Lung microvascular endothelial cell (primary cell): ENCODE measurements at regions not wholly inside any gene's neighbourhood (a gene's known extent, or its start where the extent isn't known, plus 50 kb on each side); places are given as distances from the start of the nearest gene placed in this dataset.
A peak's percentile ranks its signal among the peaks of the same experiment; 100 is the strongest.

ENCODE experiments used
- DNase-seq, 2 donors: peaks; one replicate each; pipeline versions ENCODE4 v3.0.0 to v3.0.0-alpha.2; 2010; ENCODE audit warnings: low read depth in 2 of 2

DNA sequence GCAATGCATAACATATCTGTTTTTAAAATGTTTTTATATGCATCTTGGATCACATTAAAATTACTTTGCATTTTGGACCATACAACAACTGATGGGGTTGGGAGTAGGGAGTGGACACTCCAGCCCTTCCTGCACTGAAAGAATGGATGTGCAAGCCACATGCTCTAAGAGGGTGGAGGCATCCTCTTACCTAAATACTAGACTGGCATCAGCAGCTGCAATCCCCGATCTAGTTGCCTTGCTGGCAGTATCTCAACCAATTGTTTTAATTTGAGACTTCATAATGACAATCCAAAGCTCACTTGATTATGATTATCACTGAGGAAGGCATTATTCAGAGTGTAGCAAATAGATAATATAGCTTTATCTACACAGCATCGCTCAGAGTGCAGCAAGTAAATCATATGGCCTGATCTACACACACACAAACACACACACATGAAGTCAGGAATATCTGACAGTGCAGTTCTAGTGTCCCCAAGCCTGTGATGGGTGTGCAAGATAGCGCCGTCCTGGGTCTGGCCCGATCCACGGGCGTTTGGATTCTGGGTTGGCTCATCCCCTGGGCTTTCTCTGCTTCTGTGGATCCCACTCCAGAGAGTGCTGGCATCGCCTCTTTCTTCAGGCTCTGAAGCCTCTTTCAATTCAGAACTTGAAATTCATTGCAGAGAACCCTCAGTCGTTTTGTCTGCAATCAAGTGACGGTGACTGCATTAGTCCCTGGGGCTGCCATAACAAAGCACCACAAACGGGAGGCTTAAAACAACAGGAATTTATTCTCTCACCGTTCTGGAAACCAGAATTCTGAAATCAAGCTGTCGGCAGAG lies 181.3 kb downstream of the ETS2 start:
- no peak for DNase-seq

DNA sequence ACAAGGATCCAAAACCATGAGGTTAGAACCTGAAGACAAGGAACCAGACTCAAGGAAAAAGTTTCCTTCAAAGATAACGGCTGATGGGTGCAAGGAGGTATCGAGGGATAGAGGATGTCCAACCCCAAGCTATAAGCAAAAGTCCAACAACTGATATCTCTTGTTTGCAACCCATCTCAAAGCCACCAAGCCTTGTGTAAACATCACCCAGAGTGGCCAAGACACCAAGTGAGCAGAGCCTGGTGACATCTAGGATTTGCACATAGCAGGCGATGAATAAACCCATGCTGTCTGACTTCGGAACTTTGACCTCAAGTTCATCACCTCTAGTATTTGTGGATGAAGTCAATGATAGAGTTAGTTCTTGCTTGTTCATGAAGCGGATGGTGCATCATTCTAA lies 180.7 kb downstream of the ETS2 start:
- DNase-seq: no peak

DNA sequence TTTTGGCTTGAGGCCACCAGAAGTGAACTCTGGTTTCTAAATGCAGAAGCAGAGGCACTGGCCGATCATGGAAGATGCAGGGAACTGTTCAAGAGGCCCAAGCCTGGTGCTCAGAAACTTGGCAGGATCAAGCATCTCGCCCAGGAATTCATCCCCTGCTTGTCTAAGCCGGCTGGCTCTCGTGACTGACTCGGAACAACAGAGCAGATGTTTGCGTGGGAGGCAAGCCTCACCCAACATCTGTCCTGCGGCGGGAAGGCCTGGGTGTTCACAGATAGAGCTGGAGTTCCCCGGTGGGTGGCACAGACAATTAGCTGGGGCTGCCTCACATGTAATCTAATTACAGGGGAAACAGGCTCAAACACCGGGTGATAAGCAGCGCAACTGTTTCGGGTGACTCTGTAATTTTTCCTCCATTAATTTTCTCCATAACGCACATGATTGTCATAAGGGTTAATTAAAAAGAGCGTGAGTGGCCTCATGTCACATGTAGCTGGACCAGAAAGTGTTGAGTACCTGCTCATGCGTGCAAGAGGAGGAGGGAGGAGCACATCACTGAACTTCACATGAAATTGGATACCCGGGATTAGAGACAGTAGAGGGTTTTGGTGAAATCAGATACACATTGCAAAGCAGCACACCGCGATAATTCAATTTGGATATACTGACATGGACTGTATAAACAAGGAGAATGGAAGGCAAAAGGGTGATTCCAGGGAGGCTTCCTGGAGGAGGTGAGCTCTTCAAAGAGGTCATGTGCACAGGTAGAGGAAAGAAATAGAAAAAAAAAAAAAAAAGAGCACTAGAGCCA lies 180.0 kb downstream of the ETS2 start:
- DNase-seq: peak; percentile 21 to 52

- DNase-seq: peak; percentile 70 to 84
Measured at GRCh38 chr21:38984982-38985567, 179.3 kb downstream of the ETS2 start.

GRCh38 chr21:38984568-38984967 lies 178.8 kb downstream of the ETS2 start:
- DNase-seq: no peak

DNA sequence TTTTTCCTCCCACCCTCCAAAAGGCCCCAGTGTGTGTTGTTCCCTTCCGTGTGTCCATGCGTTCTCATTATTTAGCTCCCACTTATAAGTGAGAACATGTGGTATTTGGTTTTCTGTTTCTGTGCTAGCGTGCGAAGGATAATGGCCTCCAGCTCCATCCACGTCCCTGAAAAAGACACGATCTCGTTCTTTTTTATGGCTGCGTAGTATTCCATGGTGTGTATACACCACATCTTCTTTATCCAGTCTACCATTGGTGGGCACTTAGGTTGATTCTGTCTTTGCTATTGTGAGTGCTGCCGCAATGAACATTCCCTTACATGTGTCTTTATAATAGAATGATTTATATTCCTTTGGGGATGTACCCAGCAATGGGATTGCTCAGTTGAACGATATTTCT lies 177.8 kb downstream of the ETS2 start:
- no peak for DNase-seq

GRCh38 chr21:38982804-38983203 lies 177.1 kb downstream of the ETS2 start:
- DNase-seq: no peak

GRCh38 chr21:38982096-38982495 lies 176.4 kb downstream of the ETS2 start:
- no peak for DNase-seq

DNA sequence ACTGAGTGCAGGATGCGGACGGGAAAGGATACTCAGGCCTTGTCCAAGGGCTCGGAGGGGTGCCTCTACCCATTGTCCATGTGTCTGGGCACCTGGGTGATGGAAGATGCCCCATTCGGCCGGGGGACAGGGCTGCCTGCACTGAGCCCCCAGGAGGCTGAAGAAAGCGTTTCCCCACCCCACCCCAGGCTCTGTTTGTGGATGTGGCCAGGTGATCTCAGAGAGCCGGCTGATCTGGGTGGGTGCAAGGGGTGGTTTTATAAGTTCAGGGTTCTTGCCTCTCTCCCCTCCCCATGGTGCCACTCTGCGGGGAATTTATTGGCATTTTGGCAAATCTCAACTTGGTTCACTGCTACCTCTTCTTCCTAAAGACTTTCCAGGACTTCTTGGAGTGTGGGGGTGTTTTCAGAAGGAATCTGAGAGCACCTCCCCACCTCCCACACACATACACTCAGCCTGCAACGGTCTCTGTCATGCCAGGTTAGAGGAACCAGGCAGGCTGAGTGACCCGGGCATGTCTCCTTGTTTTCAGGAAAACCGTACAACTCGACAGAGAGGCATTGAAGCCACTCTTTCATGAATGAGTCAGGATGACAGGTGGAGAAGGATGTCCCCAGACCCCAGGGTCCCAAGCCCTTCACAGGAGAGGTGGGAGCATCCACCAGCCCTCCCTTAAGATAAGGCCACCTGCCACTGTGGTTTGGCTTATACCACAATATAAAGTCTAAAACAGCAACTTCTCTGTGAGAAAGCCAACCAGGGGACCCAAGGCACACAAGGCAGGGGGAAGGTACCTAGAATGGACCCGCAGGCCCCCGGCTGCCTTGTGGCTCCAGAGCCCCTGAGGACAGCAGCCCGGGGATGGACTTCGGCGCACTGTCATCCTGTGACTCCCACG lies 174.9 kb downstream of the ETS2 start:
- DNase-seq: no peak

DNA sequence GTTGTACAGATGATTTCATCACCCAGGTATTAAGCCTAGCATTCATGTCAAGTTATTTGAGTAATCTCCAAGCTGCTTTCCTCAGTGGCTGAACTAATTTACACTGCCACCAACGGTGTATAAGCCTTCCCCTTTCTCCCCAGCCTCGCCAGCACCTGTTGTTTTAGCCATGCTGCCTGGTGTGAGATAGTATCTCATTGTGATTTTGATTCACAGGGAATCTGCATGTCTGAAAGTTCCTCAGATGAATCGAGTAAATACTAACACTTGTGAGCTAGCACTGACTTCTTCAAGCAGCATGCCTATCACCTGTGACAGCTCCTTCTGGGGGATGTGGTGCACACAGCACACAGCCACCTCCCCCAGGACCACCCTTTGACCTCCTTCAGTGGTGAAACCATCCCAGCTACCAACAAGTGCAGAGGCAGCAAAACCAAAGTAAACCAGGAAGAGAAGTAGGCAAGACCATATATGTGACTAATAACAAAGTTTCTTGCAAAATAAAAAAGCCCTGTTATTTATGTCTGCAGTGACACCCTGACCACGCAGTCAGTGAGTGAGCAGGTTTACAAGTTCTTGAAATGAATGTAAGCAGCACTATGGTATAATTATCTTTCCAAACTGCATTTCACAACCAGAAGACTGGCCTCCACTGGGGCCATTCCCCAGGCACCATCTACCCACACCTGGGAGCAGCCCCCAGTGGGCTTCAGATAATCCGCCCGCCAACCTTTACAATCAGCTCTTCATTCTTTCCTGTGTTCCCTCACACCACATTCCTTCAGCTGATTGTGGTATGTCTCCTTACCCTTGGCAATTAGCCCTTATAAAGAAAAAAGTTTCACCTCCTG lies 173.8 kb downstream of the ETS2 start:
- DNase-seq: no peak

DNA sequence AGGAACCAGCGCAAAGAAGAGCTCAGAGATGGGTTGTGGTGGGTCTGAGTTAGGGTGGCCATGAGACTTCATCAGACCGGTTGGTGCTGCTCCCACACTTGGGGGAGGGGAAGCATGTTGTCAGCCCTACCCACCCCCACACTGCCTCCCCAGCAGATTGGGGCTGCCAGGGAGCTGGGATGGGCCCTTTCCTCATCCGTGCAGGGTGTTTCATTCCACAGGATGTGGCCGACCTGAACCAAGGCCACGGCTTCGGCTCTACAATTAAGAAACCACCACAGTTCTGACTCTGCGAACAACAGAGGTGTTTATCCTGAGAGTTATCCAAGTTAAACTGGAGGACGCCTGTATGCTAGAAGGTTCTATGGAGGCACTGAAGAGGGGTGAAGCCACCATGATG lies 171.2 kb downstream of the ETS2 start:
- no peak for DNase-seq

GRCh38 chr21:38973552-38973951 lies 167.8 kb downstream of the ETS2 start:
- no peak for DNase-seq

DNA sequence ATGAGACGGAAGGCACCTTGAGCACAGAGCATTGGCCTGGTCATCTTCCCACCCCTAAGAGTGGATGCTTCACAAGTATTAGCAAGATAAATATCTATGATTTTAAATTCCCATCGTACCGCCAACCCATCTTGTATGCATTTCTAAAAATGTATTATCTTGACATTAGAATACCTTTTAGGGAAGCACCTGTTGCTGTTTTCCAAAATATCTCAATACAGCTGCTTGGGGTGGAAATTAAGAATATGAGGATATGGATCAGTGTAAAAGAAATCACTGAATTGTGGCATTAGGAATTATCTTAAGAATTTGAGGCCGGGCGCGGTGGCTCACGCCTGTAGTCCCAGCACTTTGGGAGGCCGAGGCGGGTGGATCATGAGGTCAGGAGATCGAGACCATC lies 166.3 kb downstream of the ETS2 start:
- no peak for DNase-seq

GRCh38 chr21:38970765-38971164 lies 165.0 kb downstream of the ETS2 start:
- DNase-seq: peak; percentile 29 to 57

GRCh38 chr21:38968887-38969543 lies 163.3 kb downstream of the ETS2 start:
- no peak for DNase-seq

- no peak for DNase-seq
Measured at GRCh38 chr21:38965910-38966504, 160.3 kb downstream of the ETS2 start.

GRCh38 chr21:38965241-38965640 lies 159.5 kb downstream of the ETS2 start:
- DNase-seq: no peak

DNA sequence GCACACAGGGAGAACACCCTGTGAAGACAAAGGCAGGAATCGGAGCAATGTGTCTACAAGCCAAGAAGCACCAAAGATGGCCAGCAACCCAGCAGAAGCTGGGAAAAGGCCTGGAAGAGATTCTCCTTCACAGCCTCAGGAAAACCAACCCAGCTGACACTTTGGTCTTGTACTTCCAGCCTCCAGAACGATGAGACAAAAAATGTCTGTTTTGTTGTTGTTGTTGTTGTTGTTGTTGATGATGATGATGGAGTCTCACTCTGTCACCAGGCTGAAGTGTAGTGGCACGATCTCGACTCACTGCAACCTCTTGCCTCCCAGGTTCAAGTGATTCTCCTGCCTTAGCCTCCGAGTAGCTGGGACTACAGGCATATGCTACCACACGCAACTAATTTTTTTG lies 157.3 kb downstream of the ETS2 start:
- DNase-seq: no peak

- DNase-seq: no peak
Measured at GRCh38 chr21:38960251-38960650, 154.5 kb downstream of the ETS2 start.

- no peak for DNase-seq
Measured at GRCh38 chr21:38959692-38960061, 153.9 kb downstream of the ETS2 start.
